ENCODE measurements at regions not wholly inside any gene's neighbourhood (a gene's known extent, or its start where the extent isn't known, plus 50 kb on each side); places are given as distances from the start of the nearest gene placed in this dataset.
A peak's percentile ranks its signal among the peaks of the same experiment; 100 is the strongest.

GRCh38 chr12:58286353-58286752 is 345.0 kb downstream of the ATP23 start:
- ATAC-seq, result no peak
- H3K27me3 Mint-ChIP-seq, result peaks cover 6% of the 10 kb centered on the region

DNA sequence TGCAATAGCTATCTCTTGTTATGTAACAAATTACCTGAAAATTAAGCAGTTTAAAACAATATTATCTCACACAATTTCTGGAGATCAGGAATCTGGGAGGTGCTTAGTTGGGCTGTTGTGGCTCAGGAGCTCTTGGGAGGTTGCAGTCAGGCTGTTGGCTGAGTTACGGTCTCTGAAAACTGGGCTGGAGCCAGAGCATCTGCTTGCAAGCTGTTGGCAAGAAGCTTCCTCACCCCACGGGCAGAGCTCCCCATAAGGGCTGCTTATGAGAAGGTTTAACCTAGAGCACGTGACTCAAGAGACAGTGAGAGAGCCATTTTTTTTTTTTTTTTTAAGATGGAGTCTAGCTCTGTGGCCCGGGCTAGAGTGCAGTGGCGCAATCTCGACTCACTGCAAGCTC is 346.8 kb downstream of the ATP23 start:
- Mint-ChIP-seq H3K27me3 (peaks cover 6% of the 10 kb centered on the region), H3K36me3 (ENCODE audit: low read depth) (peaks cover 3% of the 10 kb centered on the region), H3K4me3 (no peak overlapping the region), H3K4me1 (no peaks in the 10 kb centered on the region), H3K27ac (no peak overlapping the region)
- no peaks in the 10 kb centered on the region for H3K9me3 ChIP-seq (ENCODE audit: control insufficient read depth, low read length, poor library complexity, severe bottlenecking)
- ATAC-seq (no peak), DNase-seq (no peak)

More at GRCh38 chr12:58286353-58286752, 345.0 kb downstream of the ATP23 start:
- H3K36me3 Mint-ChIP-seq (ENCODE audit: low read depth), result peaks cover 3% of the 10 kb centered on the region
- no peak overlapping the region for H3K4me3 Mint-ChIP-seq
- DNase-seq, result no peak
- no peaks in the 10 kb centered on the region for H3K4me1 Mint-ChIP-seq
- H3K27ac Mint-ChIP-seq, result no peak overlapping the region
- H3K9me3 ChIP-seq (ENCODE audit: control insufficient read depth, low read length, poor library complexity, severe bottlenecking), result no peaks in the 10 kb centered on the region

DNA sequence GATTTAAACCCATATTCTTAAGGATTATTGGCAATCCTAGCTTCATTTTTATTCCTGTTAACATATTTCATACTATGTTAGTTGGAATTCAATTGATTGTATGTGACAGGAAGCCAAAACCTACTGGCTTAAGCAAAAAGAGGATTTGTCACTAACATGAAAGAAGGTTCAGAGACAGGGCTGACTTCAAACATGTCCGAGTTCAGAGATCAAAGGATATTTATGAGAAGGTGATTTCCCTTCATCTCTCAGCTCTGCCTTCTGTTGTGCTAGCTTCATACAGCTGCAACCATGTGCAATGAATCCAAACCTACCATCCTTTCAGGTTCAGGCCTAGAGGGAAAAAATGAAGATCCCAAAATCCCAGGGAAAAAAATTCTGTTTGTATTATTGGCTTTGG is 349.7 kb downstream of the ATP23 start:
- peak; percentile 59 for ATAC-seq

DNA sequence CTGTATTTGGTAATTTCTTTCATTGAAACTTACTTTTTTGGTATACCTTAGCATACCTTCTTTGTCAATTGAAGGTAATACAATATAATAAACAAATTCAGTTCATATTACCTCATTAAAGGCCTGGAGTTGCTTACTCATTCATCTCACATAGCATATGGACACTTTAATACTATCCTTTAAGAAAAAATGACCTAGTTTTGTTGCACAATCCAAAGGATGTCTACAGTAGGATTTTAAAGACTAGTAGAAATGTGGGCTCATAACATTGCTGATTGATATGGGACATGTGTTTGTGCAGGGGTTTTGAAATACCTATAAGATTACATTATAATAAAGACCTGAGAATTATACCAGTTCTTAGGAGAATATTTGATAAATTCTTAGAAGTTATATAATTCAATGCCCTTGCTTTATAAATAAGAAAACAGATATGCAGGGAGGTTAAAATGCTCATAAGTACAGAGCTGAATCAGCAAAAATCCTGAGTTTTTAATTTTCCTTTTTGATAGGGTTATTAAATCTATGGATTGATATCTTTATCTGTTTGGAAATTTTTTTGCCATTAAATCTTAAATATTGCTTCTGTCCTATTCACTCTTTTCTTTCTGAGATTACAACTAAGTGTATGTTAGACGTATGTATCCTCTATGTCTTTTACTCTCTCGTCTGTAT is 352.1 kb downstream of the ATP23 start:
- Mint-ChIP-seq H3K27me3 (peaks cover 24% of the 10 kb centered on the region), H3K27ac (no peak overlapping the region), H3K36me3 (ENCODE audit: low read depth) (peaks cover 3% of the 10 kb centered on the region), H3K4me1 (no peaks in the 10 kb centered on the region), H3K4me3 (no peak overlapping the region)
- no peaks in the 10 kb centered on the region for H3K9me3 ChIP-seq (ENCODE audit: control insufficient read depth, low read length, poor library complexity, severe bottlenecking)
- DNase-seq (no peak), ATAC-seq (no peak)

More for the DNA sequence above, 349.7 kb downstream of the ATP23 start:
- H3K9me3 ChIP-seq (ENCODE audit: control insufficient read depth, low read length, poor library complexity, severe bottlenecking), result no peaks in the 10 kb centered on the region
- H3K36me3 Mint-ChIP-seq (ENCODE audit: low read depth), result peaks cover 3% of the 10 kb centered on the region
- DNase-seq, result no peak
- no peak overlapping the region for H3K4me3 Mint-ChIP-seq
- H3K27ac Mint-ChIP-seq, result no peak overlapping the region
- H3K27me3 Mint-ChIP-seq, result peaks cover 13% of the 10 kb centered on the region
- no peaks in the 10 kb centered on the region for H3K4me1 Mint-ChIP-seq

DNA sequence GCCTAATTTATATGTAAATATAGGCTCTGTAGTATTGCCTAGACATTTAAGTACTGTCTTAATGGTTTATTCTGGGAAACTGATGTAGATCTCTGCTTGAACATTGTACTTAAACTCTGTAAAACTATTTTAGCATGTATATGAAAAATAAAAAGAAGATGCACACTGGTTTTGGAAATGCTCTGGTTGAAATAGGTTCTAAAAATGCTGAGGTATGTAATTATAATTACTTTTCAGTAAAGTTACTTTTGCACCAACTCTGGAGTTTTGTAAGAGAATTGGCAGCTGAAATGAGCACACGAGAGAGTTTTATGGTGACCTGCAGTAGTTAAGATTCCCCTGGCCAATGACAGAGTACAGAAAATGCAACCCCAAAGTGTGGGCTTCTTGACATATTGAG is 353.9 kb downstream of the ATP23 start:
- no peak for ATAC-seq
- no peak overlapping the region for H3K4me3 Mint-ChIP-seq
- DNase-seq, result no peak
- no peaks in the 10 kb centered on the region for H3K36me3 Mint-ChIP-seq (ENCODE audit: low read depth)
- H3K9me3 ChIP-seq (ENCODE audit: control insufficient read depth, low read length, poor library complexity, severe bottlenecking), result no peaks in the 10 kb centered on the region
- no peaks in the 10 kb centered on the region for H3K4me1 Mint-ChIP-seq
- peaks cover 25% of the 10 kb centered on the region for H3K27me3 Mint-ChIP-seq
- no peak overlapping the region for H3K27ac Mint-ChIP-seq

DNA sequence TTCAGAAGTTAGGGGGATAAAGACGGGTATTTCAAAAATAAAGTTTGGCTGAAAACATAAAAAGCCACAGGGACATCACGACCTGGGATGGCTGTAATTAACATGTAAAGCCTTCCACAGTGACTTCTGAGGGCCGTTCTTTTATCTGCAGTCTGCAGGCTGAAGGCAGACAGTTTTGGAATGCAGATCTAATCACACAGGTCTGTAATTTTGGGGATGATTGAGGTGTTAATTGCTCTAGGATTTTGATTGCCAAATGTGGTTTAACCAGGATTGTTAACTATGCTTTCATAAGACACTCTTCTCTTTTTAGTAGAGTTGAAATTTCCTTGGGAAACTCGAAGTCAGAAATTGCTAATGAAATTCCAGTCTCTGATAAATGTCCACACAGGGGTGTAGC is 355.5 kb downstream of the ATP23 start:
- Mint-ChIP-seq H3K4me1 (no peaks in the 10 kb centered on the region), H3K27me3 (peaks cover 35% of the 10 kb centered on the region), H3K27ac (no peak overlapping the region), H3K36me3 (ENCODE audit: low read depth) (no peaks in the 10 kb centered on the region), H3K4me3 (no peak overlapping the region)
- no peak for DNase-seq
- no peaks in the 10 kb centered on the region for H3K9me3 ChIP-seq (ENCODE audit: control insufficient read depth, low read length, poor library complexity, severe bottlenecking)
- ATAC-seq, result no peak

- ATAC-seq (no peak), DNase-seq (no peak)
- no peak overlapping the region for H3K27ac Mint-ChIP-seq
- no peaks in the 10 kb centered on the region for H3K9me3 ChIP-seq (ENCODE audit: control insufficient read depth, low read length, poor library complexity, severe bottlenecking)
- no peak overlapping the region for H3K4me3 Mint-ChIP-seq
- H3K36me3 Mint-ChIP-seq (ENCODE audit: low read depth), result no peaks in the 10 kb centered on the region
- peaks cover 37% of the 10 kb centered on the region for H3K27me3 Mint-ChIP-seq
- no peaks in the 10 kb centered on the region for H3K4me1 Mint-ChIP-seq
Observed at GRCh38 chr12:58298803-58299202, 357.4 kb downstream of the ATP23 start.

DNA sequence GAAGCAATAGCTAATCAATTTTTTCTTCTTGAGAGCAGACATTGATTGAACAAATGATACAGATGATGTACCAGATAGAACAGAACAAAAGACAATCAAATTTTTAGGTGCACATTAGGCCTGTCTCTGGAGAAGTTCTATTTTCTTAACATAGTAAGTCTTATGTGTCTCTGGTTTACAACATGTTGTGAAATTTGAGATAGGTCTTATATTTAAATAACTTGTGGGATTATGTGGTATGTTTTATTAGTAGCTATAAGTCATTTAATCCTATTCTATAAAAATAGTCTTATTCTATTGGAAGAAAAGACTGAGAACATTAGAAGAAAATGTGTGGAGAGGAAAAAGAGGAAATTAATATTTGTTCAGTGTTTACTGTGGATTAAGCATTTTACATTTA is 358.0 kb downstream of the ATP23 start:
- no peaks in the 10 kb centered on the region for H3K36me3 Mint-ChIP-seq (ENCODE audit: low read depth)
- no peaks in the 10 kb centered on the region for H3K9me3 ChIP-seq (ENCODE audit: control insufficient read depth, low read length, poor library complexity, severe bottlenecking)
- no peak overlapping the region for H3K4me3 Mint-ChIP-seq
- DNase-seq, result no peak
- no peak for ATAC-seq
- H3K4me1 Mint-ChIP-seq, result no peaks in the 10 kb centered on the region
- H3K27ac Mint-ChIP-seq, result no peak overlapping the region
- H3K27me3 Mint-ChIP-seq, result peaks cover 37% of the 10 kb centered on the region

DNA sequence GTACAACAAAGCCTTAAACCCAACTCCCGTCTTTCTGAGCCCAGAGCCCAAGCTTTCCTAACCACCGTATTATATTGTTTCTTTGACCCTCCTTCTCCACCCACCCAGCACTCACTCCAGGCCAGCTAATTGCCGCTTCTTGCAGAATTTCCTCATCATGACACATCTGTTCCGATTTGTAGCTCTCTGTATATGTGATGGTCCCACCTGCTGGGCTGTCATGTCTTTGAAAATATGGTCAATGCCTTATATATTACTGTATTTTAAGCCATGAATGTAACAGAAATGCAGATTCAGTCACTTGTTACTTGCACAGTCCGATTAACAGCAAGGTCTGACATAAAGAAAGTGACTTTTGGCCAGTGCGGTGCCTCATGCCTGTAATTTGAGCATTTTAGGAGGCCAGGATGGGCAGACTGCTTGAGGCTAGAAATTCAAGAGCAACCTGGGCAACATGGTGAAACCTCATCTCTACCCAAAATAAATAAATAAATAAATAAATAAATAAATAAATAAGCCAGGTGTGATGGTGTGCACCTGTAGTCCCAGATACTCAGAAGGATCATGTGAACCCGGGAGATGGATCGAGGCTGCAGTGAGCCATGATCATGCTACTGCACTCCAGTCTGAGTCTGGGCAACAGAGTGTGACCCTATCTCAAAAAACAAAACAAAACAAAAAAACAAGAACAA is 359.8 kb downstream of the ATP23 start:
- Mint-ChIP-seq H3K27ac (no peak overlapping the region), H3K36me3 (ENCODE audit: low read depth) (no peaks in the 10 kb centered on the region), H3K27me3 (peaks cover 39% of the 10 kb centered on the region), H3K4me3 (no peak overlapping the region), H3K4me1 (no peaks in the 10 kb centered on the region)
- ATAC-seq (no peak), DNase-seq (no peak)
- H3K9me3 ChIP-seq (ENCODE audit: control insufficient read depth, low read length, poor library complexity, severe bottlenecking), result no peaks in the 10 kb centered on the region

DNA sequence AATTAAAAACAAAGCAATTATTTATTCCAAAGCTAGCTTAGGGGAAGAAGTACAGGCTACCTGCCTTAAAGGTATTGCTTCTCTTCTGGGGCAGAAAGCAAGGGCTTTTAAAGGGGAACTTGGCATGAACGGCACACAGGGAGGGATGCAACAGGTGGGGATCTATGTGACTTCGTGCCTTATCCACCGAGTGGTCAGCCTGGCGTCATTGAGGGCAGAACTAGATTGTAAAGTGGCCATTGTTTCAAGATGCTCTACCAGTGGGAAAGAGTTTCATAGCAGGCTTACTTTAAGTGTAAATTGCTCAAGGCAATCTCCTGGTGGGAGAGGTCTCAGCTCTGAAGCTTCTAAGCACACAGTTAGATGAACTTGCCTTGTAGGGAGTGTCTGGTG is 360.4 kb downstream of the ATP23 start:
- H3K36me3 Mint-ChIP-seq (ENCODE audit: low read depth), result no peaks in the 10 kb centered on the region
- no peaks in the 10 kb centered on the region for H3K9me3 ChIP-seq (ENCODE audit: control insufficient read depth, low read length, poor library complexity, severe bottlenecking)
- ATAC-seq (no peak), DNase-seq (no peak)
- H3K27ac Mint-ChIP-seq, result no peak overlapping the region
- H3K4me3 Mint-ChIP-seq, result no peak overlapping the region
- H3K4me1 Mint-ChIP-seq, result no peaks in the 10 kb centered on the region
- peaks cover 39% of the 10 kb centered on the region for H3K27me3 Mint-ChIP-seq

- no peaks in the 10 kb centered on the region for H3K9me3 ChIP-seq (ENCODE audit: control insufficient read depth, low read length, poor library complexity, severe bottlenecking)
- Mint-ChIP-seq H3K27ac (no peak overlapping the region), H3K27me3 (peaks cover 35% of the 10 kb centered on the region), H3K36me3 (ENCODE audit: low read depth) (no peaks in the 10 kb centered on the region), H3K4me3 (no peak overlapping the region), H3K4me1 (no peaks in the 10 kb centered on the region)
- ATAC-seq (no peak), DNase-seq (no peak)
Observed at GRCh38 chr12:58302487-58303011, 361.2 kb downstream of the ATP23 start.

DNA sequence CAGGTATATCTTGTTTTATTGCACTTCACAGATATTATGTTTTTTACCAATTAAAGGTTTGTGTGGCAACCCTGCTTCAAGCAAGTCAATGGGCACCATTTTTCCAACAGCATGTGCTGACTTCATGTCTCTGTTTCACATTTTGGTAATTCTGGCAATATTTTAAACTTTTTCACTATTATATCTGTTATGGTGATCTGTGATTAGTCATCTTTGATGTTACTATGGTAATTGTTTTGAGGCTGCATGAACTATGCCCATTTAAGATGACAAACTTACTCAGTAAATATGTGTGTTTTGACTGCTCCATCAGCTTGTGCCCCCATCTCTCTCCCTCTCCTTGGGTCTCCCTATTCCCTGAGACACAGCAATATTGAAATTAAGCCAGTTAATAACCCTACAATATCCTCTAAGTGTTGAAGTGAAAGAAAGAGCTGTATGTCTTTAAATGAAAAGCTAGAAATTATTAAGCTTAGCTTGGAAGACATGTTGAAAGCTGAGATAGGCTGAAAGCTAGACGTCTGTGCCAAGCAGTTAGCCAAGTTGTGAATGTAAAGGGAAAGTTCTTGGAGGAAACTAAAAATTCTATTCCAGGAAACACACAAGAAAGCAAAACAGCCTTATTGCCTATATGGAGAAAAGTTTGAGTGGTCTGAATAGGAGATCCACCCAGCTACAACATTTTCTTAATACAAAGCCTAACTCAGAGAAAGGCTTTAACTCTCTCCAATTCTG is 365.1 kb downstream of the ATP23 start:
- H3K36me3 Mint-ChIP-seq (ENCODE audit: low read depth), result no peaks in the 10 kb centered on the region
- H3K9me3 ChIP-seq (ENCODE audit: control insufficient read depth, low read length, poor library complexity, severe bottlenecking), result no peaks in the 10 kb centered on the region
- H3K4me1 Mint-ChIP-seq, result no peaks in the 10 kb centered on the region
- H3K27me3 Mint-ChIP-seq, result peaks cover 15% of the 10 kb centered on the region
- DNase-seq, result no peak
- no peak for ATAC-seq
- H3K27ac Mint-ChIP-seq, result no peak overlapping the region
- H3K4me3 Mint-ChIP-seq, result no peak overlapping the region

- no peak for DNase-seq
- no peaks in the 10 kb centered on the region for H3K4me1 Mint-ChIP-seq
- ATAC-seq, result no peak
Observed at GRCh38 chr12:58309806-58310205, 368.4 kb downstream of the ATP23 start.

More at GRCh38 chr12:58309806-58310205, 368.4 kb downstream of the ATP23 start:
- Mint-ChIP-seq H3K27me3 (peaks cover 15% of the 10 kb centered on the region), H3K36me3 (ENCODE audit: low read depth) (no peaks in the 10 kb centered on the region), H3K27ac (no peak overlapping the region), H3K4me3 (no peak overlapping the region)
- no peaks in the 10 kb centered on the region for H3K9me3 ChIP-seq (ENCODE audit: control insufficient read depth, low read length, poor library complexity, severe bottlenecking)
